A172 (cell line): ENCODE measurements at regions not wholly inside any gene's neighbourhood (a gene's known extent, or its start where the extent isn't known, plus 50 kb on each side); places are given as distances from the start of the nearest gene placed in this dataset.
"Not testable (repeated sequence)": the region's sequence is repeated elsewhere in the genome, so short reads cannot be mapped to it uniquely, and the experiment has no call there.

Source experiments
- DNase-seq: peaks from one replicate; pipeline ENCODE4 v3.0.0-alpha.2; 2015; ENCODE audit warnings: low spot score

- DNase-seq: no peak
These were observed 95.8 kb upstream of the CHORDC1 start for GRCh38 chr11:90318651-90319050.

DNA sequence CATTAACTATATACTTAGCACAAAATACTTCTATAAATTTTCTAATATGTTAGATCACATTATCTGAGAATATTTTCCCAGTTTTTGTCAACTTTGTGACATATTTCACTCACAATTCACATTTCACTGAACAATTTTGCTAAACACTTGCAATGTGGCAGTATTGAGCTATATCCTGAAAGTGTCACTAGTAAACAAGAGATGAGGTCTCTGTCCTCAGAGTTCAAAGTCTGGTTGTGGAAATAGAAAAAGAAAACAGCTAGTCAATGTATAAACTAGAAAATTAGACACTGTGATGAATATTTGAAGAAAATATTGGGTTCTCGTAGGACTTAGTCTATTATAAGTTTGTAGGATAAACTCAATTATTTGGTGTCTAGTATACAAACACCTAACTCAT lies 87.4 kb upstream of the CHORDC1 start:
- DNase-seq: no peak

GRCh38 chr11:90309693-90310092 lies 86.8 kb upstream of the CHORDC1 start:
- DNase-seq: no peak

DNA sequence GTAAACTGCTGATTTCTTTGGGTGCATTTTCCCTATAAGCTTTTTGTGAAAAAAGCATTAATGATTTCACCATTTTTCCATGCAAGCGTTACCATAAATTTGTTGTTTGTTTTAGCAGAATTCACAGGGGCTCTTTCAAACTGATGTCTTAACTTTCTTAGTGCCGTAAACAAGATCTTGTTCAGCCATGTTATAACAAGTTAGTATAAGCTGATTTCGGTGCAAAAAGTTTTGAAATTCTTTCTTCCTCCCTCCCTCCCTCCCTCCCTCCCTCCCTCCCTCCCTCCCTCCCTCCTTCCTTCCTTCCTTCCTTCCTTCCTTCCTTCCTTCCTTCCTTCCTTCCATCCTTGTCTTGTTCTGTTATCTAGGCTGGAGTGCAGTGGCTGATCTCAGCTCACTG lies 71.7 kb upstream of the CHORDC1 start:
- no peak for DNase-seq

- no peak for DNase-seq
These were observed 71.2 kb upstream of the CHORDC1 start for GRCh38 chr11:90294091-90294490.

DNA sequence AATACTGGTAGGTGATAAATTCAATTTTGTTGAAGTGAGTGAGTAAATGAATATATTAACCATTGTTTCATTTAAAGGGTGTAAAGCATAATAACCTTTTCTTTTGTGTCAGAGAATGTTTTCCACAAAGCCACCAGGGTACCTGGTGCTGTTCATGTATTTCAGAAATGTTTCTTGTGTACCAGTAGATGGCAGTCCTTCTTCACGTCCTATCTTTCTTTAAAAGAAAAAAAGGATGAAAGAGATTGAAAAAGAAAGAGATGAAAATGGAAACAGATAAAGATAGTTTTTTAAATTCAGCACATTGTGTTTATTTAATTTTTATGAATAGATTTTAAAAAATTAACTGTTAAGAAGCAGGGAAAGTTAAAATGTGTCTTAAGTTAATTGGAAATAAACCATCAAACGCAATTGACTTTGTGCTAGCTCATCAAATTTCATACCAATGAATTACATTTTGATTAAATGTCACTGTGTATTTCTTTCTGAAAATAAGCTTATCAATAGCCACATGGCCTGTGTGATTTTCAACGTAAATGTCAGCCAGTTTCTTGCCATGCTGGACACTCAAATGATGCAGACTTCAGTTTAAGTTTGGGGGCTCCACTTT lies 65.5 kb upstream of the CHORDC1 start:
- no peak for DNase-seq

GRCh38 chr11:90286640-90287039 lies 63.8 kb upstream of the CHORDC1 start:
- DNase-seq: no peak

DNA sequence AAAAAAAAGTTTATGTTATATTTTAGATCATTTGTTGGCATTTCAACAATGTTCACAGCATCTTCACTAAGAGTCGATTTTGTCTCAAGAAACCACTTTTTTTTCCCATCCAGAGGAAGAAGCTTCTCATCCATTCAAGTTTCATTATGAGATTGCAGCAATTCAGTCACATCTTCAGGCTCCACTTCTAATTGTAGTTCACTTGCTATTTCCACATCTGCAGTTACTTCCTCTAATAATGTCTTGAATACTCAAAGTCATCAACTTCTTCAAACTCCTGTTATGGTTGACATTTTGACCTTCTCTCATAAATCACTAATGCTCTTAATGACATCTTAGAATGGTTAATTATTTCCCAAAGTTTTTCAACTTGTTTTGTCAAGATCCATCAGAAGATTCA lies 61.3 kb upstream of the CHORDC1 start:
- DNase-seq: no peak

GRCh38 chr11:90282551-90283071 lies 59.8 kb upstream of the CHORDC1 start:
- DNase-seq: not testable (repeated sequence)

DNA sequence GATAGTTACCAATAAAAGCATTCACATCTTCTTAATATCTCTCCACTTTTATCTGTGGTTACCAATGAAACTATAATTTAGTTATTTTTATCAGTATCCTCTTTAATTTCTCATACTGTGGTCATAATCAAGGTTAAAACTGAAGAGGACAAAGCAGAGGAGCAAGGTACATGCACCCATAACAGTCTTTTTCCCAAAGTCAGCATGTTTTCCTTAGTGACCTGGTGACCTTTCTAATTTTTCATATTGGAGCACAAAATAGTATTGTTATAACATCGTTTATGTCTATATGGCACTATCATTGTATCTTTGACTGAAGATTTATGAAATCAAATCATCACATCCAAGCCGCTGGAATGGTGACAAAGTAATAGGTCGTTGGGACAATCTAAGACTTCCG lies 51.5 kb upstream of the CHORDC1 start:
- no peak for DNase-seq
